ENCODE measurements at regions not wholly inside any gene's neighbourhood (a gene's known extent, or its start where the extent isn't known, plus 50 kb on each side); places are given as distances from the start of the nearest gene placed in this dataset.

DNA sequence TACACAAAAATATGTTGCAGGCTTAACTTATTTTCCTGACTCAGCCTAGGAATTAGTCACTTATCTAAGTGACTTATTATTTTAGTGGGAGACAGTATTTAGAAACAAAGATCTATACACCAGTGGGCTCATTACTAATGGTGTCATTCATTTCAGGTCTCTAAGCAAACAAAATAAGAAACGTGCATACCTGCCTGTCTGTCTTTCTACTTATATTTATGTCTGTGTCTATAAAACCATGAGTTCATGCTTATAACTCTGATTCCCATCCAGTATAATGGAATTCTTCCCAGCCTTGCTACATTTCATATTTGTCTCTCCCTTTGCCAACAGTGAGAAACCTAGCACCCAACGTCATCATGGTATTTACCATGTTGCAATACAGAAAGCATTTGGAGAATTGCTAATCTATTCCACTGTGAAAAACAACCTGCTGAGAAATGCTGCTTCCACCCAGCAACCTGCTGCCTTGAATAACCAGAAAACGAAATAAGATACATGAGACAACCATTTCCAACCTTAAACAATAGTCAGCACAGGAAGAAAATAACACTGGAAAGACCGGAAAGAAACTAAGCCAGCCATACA, 501.0 kb downstream of the GLRX3 start:
- no peak for TF ChIP-seq POLR2A (IDR thresholded peaks at IDR 0.05)
- TF ChIP-seq, protein P1, sequence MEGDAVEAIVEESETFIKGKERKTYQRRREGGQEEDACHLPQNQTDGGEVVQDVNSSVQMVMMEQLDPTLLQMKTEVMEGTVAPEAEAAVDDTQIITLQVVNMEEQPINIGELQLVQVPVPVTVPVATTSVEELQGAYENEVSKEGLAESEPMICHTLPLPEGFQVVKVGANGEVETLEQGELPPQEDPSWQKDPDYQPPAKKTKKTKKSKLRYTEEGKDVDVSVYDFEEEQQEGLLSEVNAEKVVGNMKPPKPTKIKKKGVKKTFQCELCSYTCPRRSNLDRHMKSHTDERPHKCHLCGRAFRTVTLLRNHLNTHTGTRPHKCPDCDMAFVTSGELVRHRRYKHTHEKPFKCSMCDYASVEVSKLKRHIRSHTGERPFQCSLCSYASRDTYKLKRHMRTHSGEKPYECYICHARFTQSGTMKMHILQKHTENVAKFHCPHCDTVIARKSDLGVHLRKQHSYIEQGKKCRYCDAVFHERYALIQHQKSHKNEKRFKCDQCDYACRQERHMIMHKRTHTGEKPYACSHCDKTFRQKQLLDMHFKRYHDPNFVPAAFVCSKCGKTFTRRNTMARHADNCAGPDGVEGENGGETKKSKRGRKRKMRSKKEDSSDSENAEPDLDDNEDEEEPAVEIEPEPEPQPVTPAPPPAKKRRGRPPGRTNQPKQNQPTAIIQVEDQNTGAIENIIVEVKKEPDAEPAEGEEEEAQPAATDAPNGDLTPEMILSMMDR (IDR thresholded peaks at IDR 0.05) = no peak
